ENCODE measurements at regions not wholly inside any gene's neighbourhood (a gene's known extent, or its start where the extent isn't known, plus 50 kb on each side); places are given as distances from the start of the nearest gene placed in this dataset.
"Not testable (repeated sequence)": the region's sequence is repeated elsewhere in the genome, so short reads cannot be mapped to it uniquely, and the experiment has no call there.

GRCh38 chr5:42949348-42950115 lies 90.6 kb downstream of the ANXA2R start:
- peak; percentile 67 for DNase-seq (ENCODE audit: low read depth)

GRCh38 chr5:42948961-42949347 lies 91.2 kb downstream of the ANXA2R start:
- no peak for DNase-seq (ENCODE audit: low read depth)

GRCh38 chr5:42944989-42945388 lies 95.1 kb downstream of the ANXA2R start:
- DNase-seq (ENCODE audit: low read depth): peak; percentile 92

GRCh38 chr5:42943931-42944631 lies 96.0 kb downstream of the ANXA2R start:
- DNase-seq (ENCODE audit: low read depth): peak; percentile 46

GRCh38 chr5:42940853-42941252 lies 99.3 kb downstream of the ANXA2R start:
- no peak for DNase-seq (ENCODE audit: low read depth)

- not testable (repeated sequence) for DNase-seq (ENCODE audit: low read depth)
Measured at GRCh38 chr5:42932011-42932410, 108.1 kb downstream of the ANXA2R start.

- DNase-seq (ENCODE audit: low read depth): not testable (repeated sequence)
Measured at GRCh38 chr5:42931451-42931850, 108.7 kb downstream of the ANXA2R start.

GRCh38 chr5:42930934-42931333 lies 109.2 kb downstream of the ANXA2R start:
- DNase-seq (ENCODE audit: low read depth): no peak

GRCh38 chr5:42929871-42930270 lies 110.2 kb downstream of the ANXA2R start:
- DNase-seq (ENCODE audit: low read depth): peak; percentile 16

GRCh38 chr5:42927730-42928129 lies 112.4 kb downstream of the ANXA2R start:
- no peak for DNase-seq (ENCODE audit: low read depth)

GRCh38 chr5:42924686-42925085 lies 113.0 kb upstream of the SELENOP start:
- DNase-seq (ENCODE audit: low read depth): no peak

GRCh38 chr5:42924226-42924625 lies 112.5 kb upstream of the SELENOP start:
- no peak for DNase-seq (ENCODE audit: low read depth)

- no peak for DNase-seq (ENCODE audit: low read depth)
Measured at GRCh38 chr5:42923710-42924109, 112.0 kb upstream of the SELENOP start.

- no peak for DNase-seq (ENCODE audit: low read depth)
Measured at GRCh38 chr5:42919600-42919999, 107.9 kb upstream of the SELENOP start.

- DNase-seq (ENCODE audit: low read depth): no peak
Measured at GRCh38 chr5:42915306-42915866, 103.7 kb upstream of the SELENOP start.

- DNase-seq (ENCODE audit: low read depth): peak; percentile 68
Measured at GRCh38 chr5:42912184-42912798, 100.6 kb upstream of the SELENOP start.

- DNase-seq (ENCODE audit: low read depth): peak; percentile 90
Measured at GRCh38 chr5:42908509-42909488, 97.1 kb upstream of the SELENOP start.

- DNase-seq (ENCODE audit: low read depth): no peak
Measured at GRCh38 chr5:42908086-42908485, 96.4 kb upstream of the SELENOP start.

GRCh38 chr5:42905827-42906226 lies 94.1 kb upstream of the SELENOP start:
- no peak for DNase-seq (ENCODE audit: low read depth)

GRCh38 chr5:42900734-42901133 lies 89.0 kb upstream of the SELENOP start:
- no peak for DNase-seq (ENCODE audit: low read depth)

- DNase-seq (ENCODE audit: low read depth): no peak
Measured at GRCh38 chr5:42898760-42899159, 87.1 kb upstream of the SELENOP start.

- no peak for DNase-seq (ENCODE audit: low read depth)
Measured at GRCh38 chr5:42896523-42896922, 84.8 kb upstream of the SELENOP start.

Data from EH (cell line).